Keratinocyte (primary cell): ENCODE measurements at regions not wholly inside any gene's neighbourhood (a gene's known extent, or its start where the extent isn't known, plus 50 kb on each side); places are given as distances from the start of the nearest gene placed in this dataset.

ENCODE experiments used
- CTCF ChIP-seq, 3 experiments: IDR thresholded peaks in 1 of 3; conservative IDR thresholded peaks in 1 of 3; optimal IDR thresholded peaks in 1 of 3; 2 replicates in 2 of 3; 3 replicates in 1 of 3; pipeline versions ENCODE3 to v1.5.1; 2011; ENCODE audit warnings: low read length in 3 of 3, mild to moderate bottlenecking in 3 of 3, moderate library complexity in 2 of 3, control low read depth in 1 of 3, inconsistent platforms in 1 of 3; ENCODE audit not compliant: insufficient read depth in 2 of 3; ENCODE audit errors: extremely low read depth in 1 of 3
- EZH2 ChIP-seq: IDR thresholded peaks from one replicate; pipeline ENCODE4 v1.6.1; 2012; ENCODE audit warnings: inconsistent platforms, mild to moderate bottlenecking, low read length, moderate library complexity

GRCh38 chr10:29753283-29753682 is 118.5 kb upstream of the SVIL start:
- TF ChIP-seq CTCF (optimal IDR thresholded peaks at IDR 0.05 in 1 of 3, IDR thresholded peaks at IDR 0.05 in 1 of 3, conservative IDR thresholded peaks at IDR 0.05 in 1 of 3; ENCODE audit: extremely low read depth in 1 of 3, insufficient read depth in 2 of 3, low read length in 3 of 3) = no peak
- no peak for TF ChIP-seq EZH2
